ENCODE measurements at regions not wholly inside any gene's neighbourhood (a gene's known extent, or its start where the extent isn't known, plus 50 kb on each side); places are given as distances from the start of the nearest gene placed in this dataset.
A peak's percentile ranks its signal among the peaks of the same experiment; 100 is the strongest.
"Not testable (repeated sequence)": the region's sequence is repeated elsewhere in the genome, so short reads cannot be mapped to it uniquely, and the experiment has no call there.

DNA sequence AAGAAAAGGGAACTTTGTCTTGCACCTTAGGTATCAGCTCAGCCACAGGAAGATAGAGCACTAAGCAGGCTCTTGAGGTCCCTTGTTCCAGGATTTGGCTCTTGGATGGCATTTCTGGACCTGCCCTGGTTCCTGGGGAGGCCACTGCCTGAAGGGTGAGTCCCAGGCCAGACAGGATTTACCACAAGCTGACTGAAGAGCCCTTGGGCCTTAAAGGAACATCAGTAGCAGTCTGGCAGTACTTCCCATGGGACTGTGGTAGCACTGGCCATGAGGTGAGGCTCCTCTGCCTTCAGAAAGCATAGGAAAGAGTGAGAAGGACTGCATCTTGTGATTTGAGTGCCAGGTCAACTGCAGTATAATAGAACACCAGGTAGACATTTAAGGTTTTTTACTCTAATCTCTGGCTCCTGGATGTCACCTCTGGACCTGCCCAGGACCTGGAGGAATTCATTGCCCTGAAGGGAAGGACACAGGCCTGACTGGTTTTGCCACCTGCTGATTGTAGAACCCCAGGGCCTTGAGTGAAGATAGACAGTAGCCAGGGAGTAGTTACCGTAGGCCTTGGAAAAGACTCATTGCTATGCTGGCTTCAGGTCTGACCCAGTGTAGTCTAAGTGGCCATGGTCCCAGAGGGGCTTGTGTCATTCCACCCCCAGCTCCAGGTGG is 154.4 kb upstream of the CREB1 start:
- DNase-seq = no peak

DNA sequence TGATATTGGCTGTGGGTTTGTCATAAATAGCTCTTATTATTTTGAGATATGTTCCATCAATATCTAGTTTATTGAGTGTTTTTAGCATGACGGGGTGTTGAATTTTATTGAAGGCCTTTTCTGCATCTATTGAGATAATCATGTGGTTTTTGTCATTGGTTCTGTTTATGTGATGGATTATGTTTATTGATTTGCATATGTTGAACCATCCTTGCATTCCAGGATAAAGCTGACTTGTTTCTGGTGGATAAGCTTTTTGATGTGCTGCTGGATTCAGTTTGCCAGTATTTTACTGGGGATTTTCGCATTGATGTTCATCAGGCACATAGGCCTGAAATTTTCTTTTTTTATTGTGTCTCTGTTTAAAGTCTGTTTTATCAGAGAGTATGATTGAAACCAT is 151.1 kb upstream of the CREB1 start:
- DNase-seq = not testable (repeated sequence)

DNA sequence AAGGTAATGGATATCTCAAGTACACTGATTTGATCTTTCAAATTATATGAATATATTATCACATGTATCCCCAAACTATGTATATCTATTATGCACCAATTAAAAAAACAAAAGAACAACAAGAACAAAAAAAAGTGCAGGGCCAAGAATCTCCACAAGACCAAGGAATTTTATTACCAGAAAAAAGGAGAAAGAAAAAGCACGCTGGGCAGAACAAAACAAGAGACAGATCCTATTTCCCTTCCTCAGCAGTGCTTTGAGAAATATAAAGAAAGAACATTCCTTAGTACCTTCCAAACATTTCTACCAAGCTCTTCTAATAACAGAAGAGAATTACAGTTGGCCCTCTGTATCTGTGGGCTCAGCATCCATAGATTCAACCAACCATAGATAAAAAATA is 144.7 kb upstream of the CREB1 start:
- DNase-seq = no peak

DNA sequence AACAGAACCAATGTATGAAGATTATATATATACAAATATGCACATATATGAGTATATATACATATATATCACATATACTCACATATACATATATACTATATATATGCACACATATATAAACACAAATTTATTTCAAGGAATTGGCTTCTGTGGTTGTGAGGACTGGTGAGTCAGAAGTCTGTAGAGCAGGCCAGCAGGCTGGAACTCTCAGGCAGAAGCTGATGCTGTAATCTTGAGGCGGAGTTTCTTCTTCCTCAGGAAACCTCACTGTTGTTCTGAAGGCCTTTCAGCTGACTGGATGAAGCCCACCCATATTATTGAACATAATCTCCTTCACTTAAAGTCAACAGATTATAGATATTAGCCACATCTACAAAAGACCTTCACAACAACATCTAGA is 143.9 kb upstream of the CREB1 start:
- no peak for DNase-seq

DNA sequence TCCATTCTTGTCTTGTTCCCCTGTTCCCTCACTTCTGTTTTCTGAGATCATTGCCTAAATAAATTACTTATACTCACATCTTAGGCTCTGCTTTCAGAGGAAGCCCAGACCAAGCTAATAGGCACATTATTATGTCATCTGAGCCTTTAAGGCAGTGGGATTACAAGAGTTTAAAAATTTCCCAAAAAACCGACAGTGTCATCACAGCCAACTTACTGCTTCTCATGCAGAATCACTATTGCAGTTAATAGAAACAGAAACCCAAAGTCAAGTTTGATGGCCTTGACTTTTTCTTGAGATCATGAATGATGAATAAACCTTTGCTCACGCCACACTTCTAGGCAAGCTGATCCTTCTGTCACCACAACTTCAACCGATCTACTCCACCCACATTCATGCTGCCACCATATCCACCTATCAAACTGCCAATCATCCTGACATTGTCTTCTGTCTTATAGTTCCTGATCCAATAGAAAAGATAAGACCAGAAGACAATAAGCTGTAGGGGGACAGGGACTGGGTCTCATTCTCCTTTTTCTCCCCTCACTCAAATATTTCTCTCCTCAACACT is 142.7 kb upstream of the CREB1 start:
- no peak for DNase-seq

DNA sequence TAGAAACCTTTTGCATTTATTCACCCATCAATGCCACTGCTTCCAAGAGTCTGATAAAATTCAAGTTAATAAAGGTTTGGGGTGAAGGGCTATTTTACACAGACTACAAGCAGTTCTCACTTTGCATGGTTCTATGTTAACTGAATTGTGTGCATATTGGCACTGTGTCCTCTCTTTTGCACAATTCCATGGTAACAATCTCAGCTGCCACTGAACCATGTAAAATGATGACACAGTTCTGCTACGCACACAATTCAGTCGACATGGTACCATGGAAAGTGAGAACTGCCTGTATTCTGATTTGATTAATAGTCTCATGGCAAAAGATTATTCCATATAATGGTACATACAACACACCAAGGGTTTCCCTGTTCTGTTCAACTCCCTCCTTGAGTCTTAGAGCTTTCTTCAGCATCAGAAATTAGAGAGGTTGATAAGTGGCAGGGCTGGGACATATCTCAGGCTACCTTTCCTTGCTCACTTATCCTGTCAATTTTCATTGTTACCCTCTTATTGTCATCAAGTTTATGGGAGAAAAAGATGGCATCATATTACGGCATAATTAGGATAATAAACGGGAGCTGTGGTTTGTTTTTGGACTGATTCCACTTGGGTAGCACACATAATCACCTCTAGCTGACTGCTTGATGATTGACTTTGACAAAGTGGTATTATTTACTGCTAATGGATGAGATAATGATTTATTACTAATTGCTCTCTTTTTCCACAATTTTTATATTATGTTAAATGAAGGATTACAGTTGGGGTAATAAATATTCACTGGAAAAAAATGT is 139.3 kb upstream of the CREB1 start:
- no peak for DNase-seq

DNA sequence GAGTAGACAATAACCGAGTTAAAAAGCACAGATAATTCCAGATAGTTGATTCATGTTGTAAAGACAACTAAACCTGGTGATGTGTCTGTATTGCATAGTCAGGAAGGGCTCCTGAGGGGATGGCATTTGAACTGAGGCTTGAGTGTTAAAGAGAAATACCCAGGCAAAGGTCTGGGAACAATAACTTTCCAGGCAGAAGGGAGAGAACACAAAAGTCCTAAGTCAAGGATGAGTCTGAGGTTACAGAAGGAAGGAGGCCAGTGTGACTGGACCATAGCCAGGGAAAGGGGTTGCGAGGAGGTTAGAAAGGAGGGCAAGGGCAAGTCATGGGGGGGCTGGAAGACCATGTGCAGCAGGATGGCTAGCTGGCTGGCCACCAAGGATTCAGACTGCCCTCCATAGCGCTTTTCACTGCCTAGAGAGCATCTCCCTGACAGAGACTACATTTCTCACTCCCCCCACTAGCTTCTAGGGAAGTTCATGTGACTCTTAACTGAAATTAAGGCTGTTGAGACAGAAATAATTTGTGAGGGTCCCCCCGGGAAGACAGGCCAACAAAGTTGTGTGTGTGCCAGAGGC is 135.5 kb upstream of the CREB1 start:
- no peak for DNase-seq

DNA sequence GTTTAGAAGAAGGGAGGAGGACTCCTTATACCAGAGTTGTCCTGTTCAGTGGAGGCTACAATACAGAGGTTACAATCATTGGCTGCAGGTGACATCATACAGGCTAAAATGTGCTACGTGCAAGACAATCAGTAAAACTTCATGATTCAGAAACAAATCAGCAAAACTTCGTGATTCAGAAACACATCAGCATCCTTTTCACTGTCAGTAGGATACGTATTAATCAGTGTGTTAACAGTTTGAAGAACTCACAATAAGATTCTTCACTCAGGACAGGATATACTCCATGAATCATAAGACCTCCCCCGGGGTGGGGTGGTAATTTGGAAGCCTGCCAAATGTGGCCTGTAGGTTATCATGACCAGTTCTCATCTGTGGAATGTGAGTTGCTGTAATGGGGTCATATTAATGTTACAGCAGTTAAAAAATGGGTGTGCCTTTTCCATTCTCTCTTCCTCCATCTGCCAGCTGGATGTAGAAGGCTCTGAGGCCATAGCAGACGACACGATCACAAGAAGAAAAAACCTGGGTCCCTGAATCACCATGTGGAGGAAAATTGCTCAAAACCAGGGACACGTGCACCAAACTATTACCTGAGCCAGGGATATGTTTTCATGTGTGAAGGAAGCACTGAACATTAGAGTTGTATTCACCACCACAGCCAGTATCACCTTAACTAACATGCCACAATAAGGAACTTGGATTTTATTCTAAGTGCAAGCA is 134.8 kb upstream of the CREB1 start:
- DNase-seq = no peak

DNA sequence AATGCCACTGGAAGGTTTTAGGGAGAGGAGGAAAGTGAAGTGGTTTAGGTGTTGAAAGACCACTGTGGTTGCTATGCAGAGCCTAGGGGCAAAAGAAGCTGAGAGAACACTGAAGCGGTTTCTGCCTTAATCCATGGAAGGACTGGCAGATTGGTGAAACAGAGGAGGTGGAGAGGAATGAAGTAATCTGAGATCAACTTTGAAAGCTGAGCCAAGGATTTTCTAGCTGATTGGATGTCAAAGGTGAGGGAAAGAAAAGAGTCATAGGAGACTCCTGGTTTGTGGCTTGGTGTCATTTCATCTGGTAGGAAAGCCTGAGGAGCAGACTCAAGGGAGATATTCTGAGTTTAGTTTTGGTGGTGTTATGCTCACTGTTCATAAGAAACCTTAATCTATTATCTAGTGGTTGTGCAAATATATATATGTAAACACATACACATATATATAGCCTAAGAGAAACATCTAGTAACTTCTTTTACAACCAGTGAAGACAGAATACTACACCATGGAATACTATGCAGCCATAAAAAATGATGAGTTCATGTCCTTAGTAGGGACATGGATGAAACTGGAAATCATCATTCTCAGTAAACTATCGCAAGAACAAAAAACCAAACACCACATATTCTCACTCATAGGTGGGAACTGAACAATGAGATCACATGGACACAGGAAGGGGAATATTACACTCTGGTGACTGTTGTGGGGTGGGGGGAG is 134.1 kb upstream of the CREB1 start:
- DNase-seq = no peak

DNA sequence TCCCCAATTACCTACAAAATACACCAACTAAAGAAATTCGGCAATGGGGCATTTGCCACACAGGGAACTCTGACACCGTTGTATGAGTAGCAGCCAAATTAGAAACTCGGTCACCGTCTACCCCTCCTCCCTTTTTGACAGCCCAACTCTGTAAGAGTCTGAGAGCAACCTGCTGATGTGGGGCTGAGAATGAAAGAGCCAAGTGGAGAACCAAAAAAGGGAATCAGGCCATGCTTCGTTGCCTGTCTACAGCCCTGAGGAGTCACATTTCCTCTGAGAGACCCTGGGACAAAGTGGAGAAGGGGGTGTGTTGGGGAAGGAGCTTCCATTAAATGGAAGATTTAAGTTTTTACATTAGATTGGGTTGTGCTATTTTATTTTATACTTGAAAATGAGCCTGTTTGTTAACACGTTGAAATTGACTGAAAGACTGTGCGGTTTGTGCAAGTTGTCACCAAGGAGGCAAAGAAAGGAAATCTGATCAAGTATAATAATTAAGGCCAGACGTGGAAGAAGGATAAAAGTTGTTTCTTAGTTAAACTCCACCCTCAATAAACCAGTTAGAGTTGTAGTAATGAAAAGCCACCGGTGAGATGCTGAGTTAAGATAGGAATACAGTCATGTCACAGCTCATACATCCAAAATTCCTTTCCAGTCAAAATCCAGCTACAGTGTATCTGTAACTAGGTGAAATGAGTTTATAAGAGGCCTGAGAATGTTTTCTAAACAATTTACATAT is 131.7 kb upstream of the CREB1 start:
- DNase-seq = no peak

DNA sequence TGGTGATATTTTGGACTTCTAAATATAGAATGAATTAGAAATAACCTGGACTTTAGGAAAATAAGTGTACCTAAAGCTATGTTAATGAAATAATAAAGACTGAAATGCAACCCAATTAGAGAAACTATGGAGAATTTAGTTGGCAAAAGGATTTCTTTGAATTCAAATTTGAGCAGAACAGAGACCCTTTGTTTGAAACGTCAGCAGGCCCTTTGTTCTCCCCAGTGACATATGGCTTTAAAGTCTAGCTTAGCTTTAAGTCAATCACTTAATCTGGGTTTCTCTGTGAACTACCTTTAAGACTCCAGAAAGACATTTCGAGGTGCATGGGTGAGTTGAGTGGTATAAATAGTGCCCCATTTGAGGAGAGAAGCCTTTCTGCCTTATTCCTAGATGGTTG is 130.5 kb upstream of the CREB1 start:
- no peak for DNase-seq

DNA sequence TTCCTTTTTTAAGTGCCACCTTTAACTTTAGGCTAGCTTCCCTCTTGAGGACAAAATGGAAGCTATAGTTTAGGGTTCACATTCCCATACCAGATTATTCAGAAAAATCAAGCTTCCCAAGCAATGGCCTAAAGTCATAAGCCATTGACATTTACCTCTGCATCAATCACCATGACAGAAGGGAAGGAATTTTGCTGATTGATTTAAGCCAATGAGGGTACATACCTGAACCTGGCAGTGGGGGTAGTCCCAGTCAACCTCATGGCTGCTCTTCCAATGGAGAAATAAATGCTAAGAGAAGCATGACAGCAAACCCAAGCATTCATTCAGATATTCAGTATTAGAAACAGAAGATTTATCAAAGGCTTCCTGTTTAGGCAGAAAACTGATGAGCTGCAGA is 128.4 kb upstream of the CREB1 start:
- no peak for DNase-seq

DNA sequence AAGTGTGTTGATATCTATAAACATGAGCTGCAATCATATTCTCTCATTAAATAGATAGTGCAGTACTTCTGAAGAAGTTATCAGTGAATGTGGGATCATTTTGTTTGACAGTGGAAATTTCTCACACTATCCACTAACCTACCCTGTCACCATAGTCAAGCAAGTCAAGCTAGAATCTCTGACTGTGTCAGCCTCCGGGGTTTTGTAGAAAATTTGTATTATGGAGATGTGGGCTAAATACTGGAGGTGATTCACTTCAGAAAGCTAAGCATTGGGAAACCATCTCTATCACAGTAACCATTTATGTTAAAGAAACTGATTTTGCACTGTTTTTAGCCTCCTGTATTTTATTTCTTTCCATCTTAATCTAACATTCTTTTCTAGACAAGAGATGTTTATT is 126.6 kb upstream of the CREB1 start:
- no peak for DNase-seq

DNA sequence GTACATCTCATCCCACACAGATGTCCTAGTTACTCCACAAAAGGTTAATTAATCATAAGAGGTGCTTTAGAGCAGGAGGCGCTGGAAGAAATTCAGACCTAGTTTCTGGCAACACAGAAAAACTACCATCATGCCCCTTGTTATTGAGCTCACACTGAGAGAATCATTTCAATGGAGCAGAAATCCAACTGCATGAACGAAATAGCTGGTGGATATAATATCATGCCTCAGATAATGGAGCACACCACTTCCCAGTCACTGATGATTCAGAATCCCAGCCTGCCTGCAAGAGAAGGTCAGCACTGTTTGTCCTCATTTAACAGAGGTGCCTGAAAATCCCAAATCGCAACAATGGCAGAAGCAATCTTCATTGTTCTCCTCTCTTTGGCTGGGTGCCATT is 125.8 kb upstream of the CREB1 start:
- no peak for DNase-seq

DNA sequence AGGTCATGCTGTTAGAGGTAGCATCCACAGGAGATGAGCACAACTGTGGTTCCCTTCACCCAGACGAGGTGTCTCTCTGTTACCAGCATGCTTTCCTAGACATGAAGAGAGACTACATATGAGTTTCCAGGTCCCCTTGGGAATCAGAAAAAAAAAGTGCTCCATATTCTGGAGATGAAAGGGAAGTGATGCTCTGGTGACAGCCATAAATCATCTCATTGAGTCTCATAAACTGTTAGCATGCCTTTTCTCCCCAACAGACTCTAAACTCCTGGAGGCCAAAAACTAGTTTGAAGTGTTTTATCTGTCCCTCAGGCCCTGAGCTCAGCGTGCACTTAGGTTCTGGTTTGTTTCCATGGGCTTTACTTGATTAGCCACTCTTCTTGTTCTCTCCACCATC is 124.6 kb upstream of the CREB1 start:
- no peak for DNase-seq

DNA sequence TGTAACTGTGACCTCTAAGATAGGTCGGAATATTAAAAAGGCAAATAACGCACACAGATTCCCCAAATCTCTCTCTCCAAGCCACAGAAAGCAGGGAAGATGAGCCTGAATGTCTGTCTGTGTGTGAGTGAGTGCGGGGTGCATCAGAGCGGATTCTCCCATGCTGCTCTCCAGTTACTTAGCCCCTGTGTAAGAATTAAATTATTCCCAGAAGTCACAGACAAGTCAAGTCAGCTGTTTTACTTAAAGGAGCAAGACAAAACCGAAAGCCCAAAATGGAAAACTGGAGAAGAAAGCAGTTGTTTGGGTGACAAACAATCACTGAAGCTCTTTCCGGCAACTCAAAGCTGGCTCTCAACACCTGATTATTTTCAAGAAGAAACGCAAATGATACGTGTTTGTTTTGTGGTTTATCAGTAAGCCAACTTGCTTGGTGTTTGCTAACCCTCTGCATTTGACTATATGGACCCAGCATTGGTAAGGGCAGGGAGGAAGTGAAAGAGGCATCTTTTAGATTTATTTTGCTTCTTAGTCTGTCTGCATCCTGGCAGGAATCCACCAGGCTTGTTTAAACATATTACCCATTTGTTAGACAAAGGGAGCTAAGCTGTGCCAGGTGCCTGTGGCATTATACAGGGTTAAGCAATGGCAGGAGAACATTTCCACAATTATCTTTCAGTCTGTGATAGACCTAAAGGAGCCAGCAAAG is 121.5 kb upstream of the CREB1 start:
- DNase-seq = peak; percentile 80

DNA sequence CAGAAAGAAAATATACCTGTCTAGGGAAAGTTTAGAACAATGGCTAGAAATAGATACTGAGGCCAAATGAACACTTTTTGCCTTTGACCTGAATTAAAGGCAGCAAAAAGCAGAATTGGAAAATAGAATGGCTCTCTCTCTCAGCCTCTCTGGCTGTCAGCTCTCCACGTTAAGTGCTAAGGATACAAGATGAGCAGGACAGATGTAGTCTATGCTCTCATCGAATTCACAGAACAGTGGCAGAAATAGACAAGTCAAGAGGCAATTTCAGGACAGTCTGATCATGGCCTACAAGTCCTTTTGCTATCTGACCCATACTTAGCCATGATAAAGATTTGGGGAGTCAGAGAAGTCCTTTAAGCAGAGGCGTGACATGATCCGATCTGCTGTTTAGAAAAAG is 120.2 kb upstream of the CREB1 start:
- peak; percentile 11 for DNase-seq

DNA sequence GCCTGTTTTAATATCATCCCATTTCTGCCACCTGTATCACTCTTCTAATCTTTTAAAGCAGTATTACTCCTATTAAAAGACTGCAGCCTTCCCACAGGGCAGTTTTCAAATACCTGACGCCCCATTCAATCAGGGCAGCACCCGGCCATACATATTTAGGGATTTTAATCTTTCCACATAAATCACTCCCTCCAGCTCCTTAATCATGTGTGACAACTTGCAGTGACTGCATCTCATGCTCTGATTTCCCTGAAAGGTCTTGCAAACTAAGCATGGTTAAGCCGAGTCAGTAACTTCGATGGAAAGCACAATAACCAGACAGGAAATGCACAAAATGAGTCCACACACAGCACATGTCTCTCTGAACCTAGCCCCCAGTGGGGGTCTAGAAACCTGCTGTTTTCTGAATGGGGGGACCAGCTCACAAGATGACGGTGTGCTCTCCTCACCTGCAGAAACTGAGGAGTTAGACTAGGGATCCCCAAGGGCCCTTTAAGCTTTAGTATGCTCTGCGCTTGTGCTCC is 116.9 kb upstream of the CREB1 start:
- no peak for DNase-seq

DNA sequence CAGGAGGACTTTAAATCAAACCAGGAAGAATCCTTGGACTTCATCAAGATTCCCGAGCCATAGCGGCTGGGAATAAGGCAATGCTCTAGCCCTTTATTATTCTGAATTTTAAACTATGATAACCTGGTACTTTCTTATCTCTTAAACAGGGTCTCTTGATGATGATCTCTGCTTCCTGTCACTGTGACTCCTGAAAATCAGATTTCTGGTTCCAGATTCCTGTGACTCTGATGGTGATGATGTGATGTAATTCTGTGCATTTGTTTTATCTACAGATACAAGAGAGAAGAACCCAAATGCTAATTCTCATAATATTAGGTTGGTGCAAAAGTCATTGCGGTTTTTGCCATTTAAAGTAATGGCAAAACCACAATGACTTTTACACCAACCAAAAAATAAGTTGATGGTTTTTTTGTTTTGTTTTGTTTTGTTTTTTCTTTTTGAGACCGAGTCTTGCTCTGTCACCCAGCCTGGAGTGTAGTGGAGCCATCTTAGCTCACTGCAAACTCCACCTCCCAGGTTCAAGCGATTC is 116.3 kb upstream of the CREB1 start:
- no peak for DNase-seq

DNA sequence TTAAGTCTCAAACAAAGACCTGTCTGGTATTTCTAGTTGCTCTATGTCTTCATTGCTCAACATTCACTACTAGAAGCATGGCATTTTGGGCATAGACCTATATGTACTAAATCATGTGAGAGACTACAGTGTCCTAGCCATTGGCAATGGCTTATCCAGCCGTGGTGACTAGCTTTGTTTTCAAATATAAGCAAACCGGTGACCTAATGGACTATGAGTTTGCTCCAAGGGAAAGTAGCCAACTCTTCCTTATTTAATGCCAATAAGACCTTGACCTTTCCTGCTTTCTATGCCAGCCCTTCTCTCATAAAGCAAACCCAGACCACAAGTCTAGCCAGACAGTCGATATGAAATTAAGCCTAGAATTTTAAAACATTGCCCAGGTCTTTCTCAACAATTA is 113.7 kb upstream of the CREB1 start:
- no peak for DNase-seq

DNA sequence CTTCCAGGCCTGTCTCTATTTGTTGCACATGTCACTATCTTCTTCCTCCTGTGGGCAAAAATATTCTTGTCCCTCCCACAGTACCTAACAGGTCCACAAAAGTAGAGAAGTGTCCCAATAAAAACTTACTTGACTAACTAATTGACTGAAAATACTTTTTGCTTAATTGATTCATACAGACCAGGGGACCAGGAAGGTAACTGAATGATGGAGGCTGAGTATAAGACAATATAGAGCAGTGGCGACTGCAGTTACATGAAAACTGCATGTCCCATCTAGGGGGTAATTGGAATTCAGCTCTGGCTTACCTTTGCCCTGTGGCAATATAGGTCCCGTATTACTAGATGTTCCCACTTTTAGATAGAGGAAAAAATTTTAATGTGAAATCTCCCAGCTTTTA is 112.9 kb upstream of the CREB1 start:
- no peak for DNase-seq

Measured in NCI-H510A treated with DMSO at 0.1 percent for 48 hours (cell line).